ENCODE measurements at regions not wholly inside any gene's neighbourhood (a gene's known extent, or its start where the extent isn't known, plus 50 kb on each side); places are given as distances from the start of the nearest gene placed in this dataset.
"Not testable (repeated sequence)": the region's sequence is repeated elsewhere in the genome, so short reads cannot be mapped to it uniquely, and the experiment has no call there.

DNA sequence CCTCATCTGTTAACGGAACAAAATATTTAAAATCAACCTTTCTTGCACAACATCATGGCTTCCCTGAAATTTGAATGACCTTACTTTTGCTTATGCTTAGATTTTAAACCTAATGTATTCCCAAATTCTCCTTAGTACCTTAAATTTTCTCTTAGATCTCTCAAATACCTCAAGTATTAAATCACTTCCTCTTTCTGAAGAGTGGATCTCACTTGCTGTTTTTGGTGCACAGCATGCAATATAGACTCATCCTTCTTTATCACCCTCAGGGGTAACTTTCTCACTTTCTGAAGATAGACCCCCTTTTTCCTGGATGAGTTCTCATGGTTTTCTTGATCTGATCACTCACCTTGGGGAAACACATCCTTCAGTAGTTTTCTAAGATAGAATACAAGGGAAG lies 871.7 kb downstream of the DACH1 start:
- TF ChIP-seq, protein P1, sequence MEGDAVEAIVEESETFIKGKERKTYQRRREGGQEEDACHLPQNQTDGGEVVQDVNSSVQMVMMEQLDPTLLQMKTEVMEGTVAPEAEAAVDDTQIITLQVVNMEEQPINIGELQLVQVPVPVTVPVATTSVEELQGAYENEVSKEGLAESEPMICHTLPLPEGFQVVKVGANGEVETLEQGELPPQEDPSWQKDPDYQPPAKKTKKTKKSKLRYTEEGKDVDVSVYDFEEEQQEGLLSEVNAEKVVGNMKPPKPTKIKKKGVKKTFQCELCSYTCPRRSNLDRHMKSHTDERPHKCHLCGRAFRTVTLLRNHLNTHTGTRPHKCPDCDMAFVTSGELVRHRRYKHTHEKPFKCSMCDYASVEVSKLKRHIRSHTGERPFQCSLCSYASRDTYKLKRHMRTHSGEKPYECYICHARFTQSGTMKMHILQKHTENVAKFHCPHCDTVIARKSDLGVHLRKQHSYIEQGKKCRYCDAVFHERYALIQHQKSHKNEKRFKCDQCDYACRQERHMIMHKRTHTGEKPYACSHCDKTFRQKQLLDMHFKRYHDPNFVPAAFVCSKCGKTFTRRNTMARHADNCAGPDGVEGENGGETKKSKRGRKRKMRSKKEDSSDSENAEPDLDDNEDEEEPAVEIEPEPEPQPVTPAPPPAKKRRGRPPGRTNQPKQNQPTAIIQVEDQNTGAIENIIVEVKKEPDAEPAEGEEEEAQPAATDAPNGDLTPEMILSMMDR (IDR thresholded peaks at IDR 0.05; ENCODE audit: insufficient read depth, low read depth, low read length, missing control alignments), result no peak
- no peak overlapping the region for H3K4me3 ChIP-seq (ENCODE audit: low read length)
- DNase-seq (ENCODE audit: low read depth), result no peak

DNA sequence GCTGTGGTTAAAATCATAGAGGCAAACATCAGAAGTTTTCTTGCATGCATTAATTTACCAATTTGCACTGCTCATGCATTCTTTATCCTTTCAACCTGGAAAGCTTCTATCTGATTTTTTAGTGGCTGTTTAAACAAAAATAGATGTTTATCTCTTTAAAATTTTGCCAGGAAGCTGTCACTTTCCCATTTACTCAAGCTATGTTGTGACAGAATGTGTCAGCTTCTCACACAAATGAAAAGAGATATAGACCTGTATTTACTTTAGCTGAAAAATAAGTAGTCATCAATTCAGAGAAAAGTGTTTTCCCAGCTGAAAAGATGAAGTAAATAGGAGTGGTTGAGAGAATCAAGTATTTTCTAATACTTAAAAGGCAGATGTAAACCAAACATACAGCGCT lies 872.8 kb downstream of the DACH1 start:
- TF ChIP-seq, protein P1 (IDR thresholded peaks at IDR 0.05; ENCODE audit: insufficient read depth, low read depth, low read length, missing control alignments), result no peak
- no peak overlapping the region for H3K4me3 ChIP-seq (ENCODE audit: low read length)
- no peak for DNase-seq (ENCODE audit: low read depth)

DNA sequence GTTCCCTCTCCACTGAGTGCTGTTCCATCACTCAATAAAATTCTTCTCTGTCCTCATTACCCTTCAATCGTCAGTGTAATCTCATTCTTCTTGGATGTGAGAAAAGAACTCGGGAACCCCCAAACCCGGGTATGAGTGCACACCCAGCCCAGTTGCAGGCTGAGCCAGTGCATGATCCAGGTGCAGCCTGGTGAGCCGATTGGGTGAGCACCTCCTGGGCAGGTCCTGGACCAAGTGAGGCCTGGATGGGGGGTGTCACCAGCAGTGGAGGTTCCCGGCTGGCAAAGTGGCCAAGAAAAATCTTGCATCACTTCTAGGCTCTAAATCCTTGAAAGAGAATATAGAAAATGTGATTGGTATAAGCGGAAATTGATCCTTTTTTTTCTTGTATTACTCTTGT lies 878.8 kb upstream of the KLHL1 start:
- TF ChIP-seq, protein P1 (IDR thresholded peaks at IDR 0.05; ENCODE audit: insufficient read depth, low read depth, low read length, missing control alignments), result no peak
- no peak overlapping the region for H3K4me3 ChIP-seq (ENCODE audit: low read length)
- no peak for DNase-seq (ENCODE audit: low read depth)

DNA sequence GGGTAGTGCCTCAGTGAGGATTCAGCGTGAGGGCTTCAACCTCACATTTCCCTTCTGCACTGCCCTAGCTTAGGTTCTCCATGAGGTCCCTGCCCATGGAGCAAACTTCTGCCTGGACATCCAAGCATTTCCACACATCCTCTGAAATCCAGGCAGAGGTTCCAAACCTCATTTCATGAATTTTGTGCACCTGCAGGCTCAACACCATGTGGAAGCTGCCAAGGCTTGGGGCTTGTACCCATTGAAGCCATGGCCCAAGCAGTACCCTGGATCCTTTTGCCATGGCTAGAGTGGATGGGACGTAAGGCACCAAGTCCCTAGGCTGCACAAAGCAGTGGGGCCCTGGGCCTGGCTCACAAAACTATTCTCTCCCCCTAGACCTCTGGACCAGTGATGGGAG lies 877.1 kb upstream of the KLHL1 start:
- no peak for DNase-seq (ENCODE audit: low read depth)
- no peak overlapping the region for H3K4me3 ChIP-seq (ENCODE audit: low read length)
- TF ChIP-seq, protein P1 (IDR thresholded peaks at IDR 0.05; ENCODE audit: insufficient read depth, low read depth, low read length, missing control alignments), result no peak

DNA sequence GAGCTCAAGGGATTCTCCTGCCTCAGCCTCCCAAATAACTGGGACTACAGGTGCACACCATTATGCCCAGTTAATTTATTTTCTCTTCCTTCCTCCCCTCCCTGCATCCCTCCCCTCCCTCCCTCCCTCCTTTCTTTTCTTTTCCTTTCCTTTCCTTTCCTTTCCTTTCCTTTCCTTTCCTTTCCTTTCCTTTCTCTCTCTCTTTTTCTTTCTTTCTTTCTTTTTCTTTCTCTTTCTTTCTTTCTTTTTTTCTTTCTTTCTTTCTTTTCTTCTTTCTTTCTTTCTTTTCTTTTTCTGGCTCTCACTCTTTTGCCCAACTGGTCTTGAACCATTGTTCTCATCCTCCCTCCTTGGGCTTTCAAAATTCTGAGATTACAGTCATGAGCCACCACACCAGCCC lies 873.0 kb upstream of the KLHL1 start:
- not testable (repeated sequence) for H3K4me3 ChIP-seq (ENCODE audit: low read length); DNase-seq (ENCODE audit: low read depth)

DNA sequence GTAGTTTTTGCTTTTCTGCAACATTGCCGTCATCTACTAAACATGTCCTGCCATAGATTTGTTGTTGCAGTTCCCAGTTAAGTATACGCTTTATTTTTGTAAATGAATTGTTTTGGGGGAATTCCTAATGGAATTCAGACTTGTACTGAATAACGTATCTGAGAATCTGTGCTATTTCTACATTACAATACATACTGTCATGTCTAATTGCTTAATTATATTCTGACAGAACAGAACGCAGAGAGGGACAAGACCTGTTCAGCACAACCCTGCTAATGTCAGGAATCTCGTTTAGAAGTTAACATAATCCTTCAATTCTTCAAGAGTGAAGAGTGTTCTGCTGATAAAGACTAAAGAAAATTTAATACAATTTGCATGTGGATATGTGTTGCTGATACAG lies 861.1 kb upstream of the KLHL1 start:
- H3K4me3 ChIP-seq (ENCODE audit: low read length), result no peak overlapping the region
- no peak for DNase-seq (ENCODE audit: low read depth)
- TF ChIP-seq, protein P1 (IDR thresholded peaks at IDR 0.05; ENCODE audit: insufficient read depth, low read depth, low read length, missing control alignments), result no peak

DNA sequence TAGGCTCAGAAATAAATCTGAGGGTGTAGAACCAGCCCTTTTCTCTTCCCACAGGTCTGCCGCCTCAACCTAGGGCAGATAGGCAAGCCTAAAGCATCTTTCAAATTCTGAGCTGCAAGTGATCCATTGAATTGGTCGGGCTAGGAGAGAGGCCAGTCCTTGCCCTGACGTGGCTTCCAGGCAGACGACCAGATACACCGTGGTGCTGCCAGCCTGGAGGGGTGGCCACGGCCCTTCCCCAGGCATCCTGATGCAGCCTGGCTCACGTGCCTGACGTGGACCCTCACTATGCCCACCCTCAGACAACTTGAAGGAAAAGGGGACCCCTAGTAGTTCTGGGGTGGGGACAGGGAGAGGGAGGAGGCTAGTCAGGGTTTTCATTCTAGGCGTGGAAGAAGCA lies 859.3 kb upstream of the KLHL1 start:
- no peak overlapping the region for H3K4me3 ChIP-seq (ENCODE audit: low read length)
- TF ChIP-seq, protein P1 (IDR thresholded peaks at IDR 0.05; ENCODE audit: insufficient read depth, low read depth, low read length, missing control alignments), result no peak
- no peak for DNase-seq (ENCODE audit: low read depth)

DNA sequence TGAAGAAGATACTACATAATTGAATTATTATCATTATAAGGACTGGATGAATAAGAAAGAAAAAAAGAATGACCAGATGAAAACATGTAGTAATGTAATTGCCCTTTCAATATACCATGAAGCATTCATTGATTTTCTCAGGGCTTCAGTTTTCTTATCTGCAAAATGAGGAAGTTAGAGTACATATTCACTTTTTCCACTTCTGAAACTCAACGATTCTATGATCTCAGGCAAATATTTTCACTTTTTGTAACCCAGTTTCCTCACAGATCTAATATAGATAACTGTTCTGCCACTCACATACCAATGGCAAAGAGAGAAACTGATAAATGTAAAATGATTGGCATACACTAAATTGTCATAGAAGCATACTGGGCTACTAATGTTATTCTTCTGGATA lies 856.6 kb upstream of the KLHL1 start:
- no peak overlapping the region for H3K4me3 ChIP-seq (ENCODE audit: low read length)
- TF ChIP-seq, protein P1 (IDR thresholded peaks at IDR 0.05; ENCODE audit: insufficient read depth, low read depth, low read length, missing control alignments), result no peak
- DNase-seq (ENCODE audit: low read depth), result no peak
